NCI-H1417 treated with DMSO at 0.1 percent for 48 hours (cell line): ENCODE measurements at regions not wholly inside any gene's neighbourhood (a gene's known extent, or its start where the extent isn't known, plus 50 kb on each side); places are given as distances from the start of the nearest gene placed in this dataset.
"Not testable (repeated sequence)": the region's sequence is repeated elsewhere in the genome, so short reads cannot be mapped to it uniquely, and the experiment has no call there.

Experiments used
- DNase-seq: peaks from one replicate; lab custom pipeline; 2025; lab: John Stamatoyannopoulos, UW

GRCh38 chr4:104549736-104550135, 55.0 kb upstream of the CXXC4 start:
- no peak for DNase-seq

DNA sequence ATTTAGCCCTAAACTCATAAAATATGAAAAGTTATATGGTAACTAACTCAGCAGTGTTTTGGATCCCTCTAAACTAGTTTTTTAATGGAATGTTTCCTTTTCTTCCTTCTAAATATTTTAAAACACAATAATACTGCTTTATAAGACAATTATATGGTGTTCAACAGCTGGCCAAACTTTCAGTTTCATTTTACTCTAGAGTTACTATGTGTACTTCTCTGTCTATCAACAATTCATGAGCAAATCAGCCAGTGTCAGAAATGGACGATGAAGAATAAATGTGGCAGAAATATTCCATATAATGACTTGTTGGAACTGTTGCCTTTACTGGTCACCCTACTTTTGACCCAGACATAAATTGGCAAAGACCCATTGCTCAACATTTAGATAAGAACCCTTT, 64.8 kb upstream of the CXXC4 start:
- DNase-seq: no peak

DNA sequence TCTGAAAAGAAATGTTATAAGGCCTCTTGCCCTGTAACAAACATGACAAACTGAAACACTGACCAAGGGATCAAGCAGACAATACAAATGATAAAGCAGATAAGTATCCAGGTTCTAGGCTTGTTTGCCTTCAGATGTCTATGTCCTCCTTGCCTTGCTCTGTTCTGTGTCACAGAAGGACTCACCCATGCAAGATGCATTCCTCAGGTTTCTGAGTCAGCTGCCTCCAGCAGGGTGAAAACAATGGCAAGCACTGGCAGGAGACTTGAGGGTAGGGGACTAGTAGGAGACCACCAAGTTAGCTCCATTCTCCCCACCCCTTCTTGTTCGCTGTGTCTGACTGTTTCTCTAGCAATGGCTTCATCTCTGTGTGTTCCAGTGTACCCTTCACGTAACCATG, 76.6 kb upstream of the CXXC4 start:
- no peak for DNase-seq

GRCh38 chr4:104574371-104574770, 79.7 kb upstream of the CXXC4 start:
- no peak for DNase-seq

- DNase-seq: no peak
These were observed 80.6 kb upstream of the CXXC4 start for GRCh38 chr4:104575278-104575677.

- no peak for DNase-seq
These were observed 82.7 kb upstream of the CXXC4 start for GRCh38 chr4:104577405-104577804.

GRCh38 chr4:104581476-104581875, 86.8 kb upstream of the CXXC4 start:
- not testable (repeated sequence) for DNase-seq

GRCh38 chr4:104582056-104582455, 87.4 kb upstream of the CXXC4 start:
- not testable (repeated sequence) for DNase-seq

DNA sequence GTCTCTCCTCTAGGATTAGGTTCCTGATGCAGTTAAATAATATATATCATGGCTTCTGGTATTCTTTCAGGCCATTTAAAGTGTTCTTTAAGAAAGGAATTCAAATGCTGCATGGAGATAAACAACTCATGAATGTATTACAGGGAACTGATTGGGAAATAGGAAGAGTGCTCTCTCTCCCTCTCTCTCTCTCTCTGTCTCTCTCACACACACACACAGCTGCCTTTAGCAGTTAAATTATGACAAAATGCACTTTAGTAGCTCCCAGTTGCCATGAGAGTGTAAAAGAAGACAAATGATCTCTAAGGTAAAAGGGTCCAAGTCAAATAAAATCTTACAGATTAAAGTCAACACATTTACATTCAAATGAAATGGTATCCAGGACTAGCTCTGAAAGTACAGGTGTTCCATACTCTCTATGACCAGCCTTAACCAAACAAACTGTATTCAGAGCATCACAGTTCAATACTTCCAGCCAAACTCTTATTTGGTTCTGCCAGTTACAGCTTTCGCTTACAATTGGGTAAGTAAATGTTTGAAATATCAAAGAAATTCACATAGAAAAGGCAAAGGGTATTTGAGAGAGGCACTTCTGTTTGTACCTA, 94.7 kb upstream of the CXXC4 start:
- DNase-seq: peak; percentile 67

DNA sequence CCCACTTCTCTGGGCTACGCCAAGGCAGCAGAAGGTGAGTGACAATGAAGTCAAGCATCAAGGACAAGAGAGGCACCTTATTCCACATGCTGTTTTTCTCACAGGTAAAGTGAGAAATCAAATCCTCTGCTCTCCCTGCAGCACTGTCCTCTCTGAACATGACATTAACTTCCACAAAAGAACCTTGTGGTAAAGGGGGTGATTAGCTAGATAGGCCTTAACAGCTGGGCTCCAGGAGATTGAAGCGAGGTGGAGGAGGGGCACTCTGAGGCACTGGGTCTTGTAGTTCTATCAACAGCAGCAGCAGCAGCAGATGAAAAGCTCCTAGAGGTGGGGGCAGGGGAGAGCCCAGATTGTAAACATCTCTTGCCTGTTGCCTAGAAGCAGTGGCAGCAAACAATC, 96.8 kb upstream of the CXXC4 start:
- DNase-seq: peak; percentile 98

DNA sequence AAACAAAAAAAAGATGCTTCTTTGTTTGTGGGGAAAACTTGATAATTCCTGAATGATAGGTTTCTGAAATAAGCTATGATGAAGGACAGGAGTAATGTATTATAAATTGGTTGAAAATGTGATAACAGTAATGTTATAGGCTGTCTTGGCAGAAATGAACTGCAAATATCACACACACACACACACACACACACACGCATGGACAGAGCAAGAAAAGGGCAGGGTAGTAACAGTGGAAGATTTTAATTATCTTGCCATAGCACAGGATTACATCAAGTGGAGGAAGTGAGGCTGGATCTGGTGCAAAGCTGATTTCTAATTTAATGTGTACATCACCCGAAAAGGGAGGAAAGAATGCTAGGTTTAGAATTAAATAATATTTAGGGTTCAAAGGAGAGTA, 97.5 kb upstream of the CXXC4 start:
- peak; percentile 51 for DNase-seq

DNA sequence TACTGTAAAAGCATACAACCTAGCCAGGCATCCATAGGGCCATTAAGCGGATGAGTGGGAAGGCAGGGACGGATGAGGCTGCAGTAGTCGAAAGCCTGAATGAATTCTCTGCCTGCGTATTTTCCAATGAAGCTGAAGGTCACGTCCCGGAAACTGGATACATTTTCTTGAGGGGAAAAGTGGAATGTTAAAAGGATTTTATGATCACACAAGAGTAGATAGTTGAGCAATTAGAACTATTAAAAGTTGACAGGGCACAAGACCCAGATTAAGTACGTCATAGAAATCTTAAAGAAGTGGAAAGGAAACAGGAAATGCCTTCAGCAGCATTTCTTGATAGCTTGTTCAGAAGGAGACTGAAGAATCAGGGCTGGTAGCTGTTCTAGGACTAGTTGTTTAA, 98.3 kb upstream of the CXXC4 start:
- DNase-seq: no peak

- DNase-seq: no peak
These were observed 101.5 kb upstream of the CXXC4 start for GRCh38 chr4:104596189-104596588.

DNA sequence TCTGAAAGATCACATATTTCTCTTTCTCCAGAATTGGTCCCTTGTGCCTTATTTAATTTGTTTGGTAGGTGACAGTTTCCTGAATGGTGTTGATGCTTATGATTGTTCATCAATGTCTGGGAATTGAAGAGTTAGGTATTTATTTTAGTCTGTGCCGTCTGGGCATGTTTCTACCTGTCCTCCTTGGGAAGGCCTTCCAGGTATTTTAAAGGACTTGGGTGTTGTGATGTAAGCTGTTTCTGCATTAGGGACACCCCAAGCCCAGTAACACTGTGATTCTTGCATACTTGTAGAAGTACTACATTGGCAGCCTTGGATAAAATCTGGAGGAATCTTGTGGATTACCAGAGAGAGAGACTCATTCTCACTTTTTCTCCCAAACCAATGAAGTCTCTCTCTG, 120.8 kb upstream of the CXXC4 start:
- no peak for DNase-seq

- DNase-seq: no peak
These were observed 121.2 kb upstream of the CXXC4 start for GRCh38 chr4:104615926-104616325.

- no peak for DNase-seq
These were observed 121.7 kb upstream of the CXXC4 start for GRCh38 chr4:104616401-104616820.

DNA sequence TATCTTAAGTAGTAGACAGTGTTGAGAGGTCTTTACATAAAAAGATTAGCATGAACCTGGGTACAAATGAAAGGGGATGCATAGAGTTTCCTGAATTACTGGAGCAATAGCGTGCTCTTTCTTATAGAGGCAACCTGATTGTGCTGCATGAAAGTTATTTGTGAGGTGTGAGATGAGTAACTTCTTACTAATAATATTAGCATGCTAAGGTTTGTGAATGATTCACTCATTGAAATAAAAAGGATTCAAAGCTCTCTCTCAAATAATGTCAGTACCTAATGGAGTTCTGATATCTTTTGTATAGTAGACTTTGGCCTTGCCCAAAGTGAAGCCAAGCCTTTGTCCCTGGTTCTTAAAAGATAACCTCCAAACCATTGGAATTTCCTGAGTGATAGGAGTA, 131.0 kb upstream of the CXXC4 start:
- DNase-seq: no peak

- DNase-seq: no peak
These were observed 134.9 kb upstream of the CXXC4 start for GRCh38 chr4:104629601-104630000.

DNA sequence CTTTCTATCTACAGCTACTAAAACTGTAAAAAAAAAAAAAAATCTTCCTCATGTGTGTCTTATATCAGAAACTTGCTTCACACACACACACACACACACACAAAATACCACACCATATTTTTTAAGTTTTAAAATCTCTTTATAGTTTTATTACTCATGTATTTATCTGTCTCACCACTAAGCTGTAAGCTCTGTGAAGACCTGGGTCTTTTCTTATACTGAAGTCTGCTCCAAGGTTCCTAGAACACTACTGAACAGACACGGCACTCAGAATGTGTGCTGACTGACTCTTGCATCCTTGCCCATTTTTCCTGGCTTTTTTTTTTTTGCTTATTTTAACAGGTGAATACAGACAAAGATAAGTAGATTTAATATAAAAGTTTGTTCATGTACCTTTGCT, 135.6 kb upstream of the CXXC4 start:
- DNase-seq: no peak

GRCh38 chr4:104631000-104631399, 136.3 kb upstream of the CXXC4 start:
- no peak for DNase-seq

- DNase-seq: no peak
These were observed 146.7 kb upstream of the CXXC4 start for GRCh38 chr4:104641418-104641817.

GRCh38 chr4:104642521-104642920, 147.8 kb upstream of the CXXC4 start:
- DNase-seq: no peak

DNA sequence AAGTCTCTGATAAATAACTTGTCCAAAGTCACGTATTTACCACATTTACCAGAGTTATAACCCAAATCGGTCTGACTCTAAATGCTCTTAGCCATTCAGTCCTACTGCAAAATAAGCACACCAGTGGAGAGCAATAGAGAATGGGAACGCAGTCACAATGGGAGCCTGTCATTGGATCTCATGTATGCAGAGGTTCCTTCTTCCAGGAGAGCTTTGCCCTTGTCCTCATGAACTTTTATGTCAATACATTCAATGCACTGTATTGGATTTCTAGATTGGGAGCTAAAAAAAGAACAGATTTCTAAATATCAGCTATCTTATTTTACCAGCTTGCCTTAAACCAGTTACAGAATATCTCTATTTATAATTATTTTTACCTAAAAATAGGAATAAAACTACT, 149.1 kb upstream of the CXXC4 start:
- no peak for DNase-seq

GRCh38 chr4:104649631-104650030, 154.9 kb upstream of the CXXC4 start:
- DNase-seq: no peak

- not testable (repeated sequence) for DNase-seq
These were observed 167.6 kb upstream of the CXXC4 start for GRCh38 chr4:104662269-104662668.
